GM10266 (cell line): ENCODE measurements at regions not wholly inside any gene's neighbourhood (a gene's known extent, or its start where the extent isn't known, plus 50 kb on each side); places are given as distances from the start of the nearest gene placed in this dataset.

Experiments used
- DNase-seq: peaks from one replicate; pipeline ENCODE4 v3.0.0; 2012; ENCODE audit errors: extremely low spot score
- TF ChIP-seq, protein P1 (sequence below): IDR thresholded peaks from 2 replicates; pipeline ENCODE4 v1.5.1; 2012; ENCODE audit warnings: mild to moderate bottlenecking, low read depth; ENCODE audit not compliant: control insufficient read depth, insufficient read depth; ENCODE audit errors: missing control alignments

DNA sequence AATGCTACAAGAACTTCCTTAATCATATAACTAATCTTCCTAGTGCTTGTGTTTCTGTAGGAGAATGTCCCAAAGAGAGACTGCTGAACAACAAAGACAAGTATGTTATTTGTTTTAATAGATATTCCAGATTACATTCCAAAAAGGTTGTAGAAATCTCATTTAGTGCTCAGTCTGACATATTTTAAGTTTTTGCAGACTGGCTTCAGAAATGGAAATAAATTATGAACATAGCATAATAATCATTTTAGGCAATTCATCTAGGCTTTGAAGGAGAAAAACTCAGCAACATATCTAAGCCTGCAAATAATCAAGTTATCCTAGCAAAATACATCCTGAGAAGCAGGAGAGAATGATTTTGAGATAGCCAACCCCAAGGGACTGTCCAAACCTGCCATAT is 171.6 kb upstream of the CDH5 start:
- no peak for DNase-seq
- TF ChIP-seq, protein P1, sequence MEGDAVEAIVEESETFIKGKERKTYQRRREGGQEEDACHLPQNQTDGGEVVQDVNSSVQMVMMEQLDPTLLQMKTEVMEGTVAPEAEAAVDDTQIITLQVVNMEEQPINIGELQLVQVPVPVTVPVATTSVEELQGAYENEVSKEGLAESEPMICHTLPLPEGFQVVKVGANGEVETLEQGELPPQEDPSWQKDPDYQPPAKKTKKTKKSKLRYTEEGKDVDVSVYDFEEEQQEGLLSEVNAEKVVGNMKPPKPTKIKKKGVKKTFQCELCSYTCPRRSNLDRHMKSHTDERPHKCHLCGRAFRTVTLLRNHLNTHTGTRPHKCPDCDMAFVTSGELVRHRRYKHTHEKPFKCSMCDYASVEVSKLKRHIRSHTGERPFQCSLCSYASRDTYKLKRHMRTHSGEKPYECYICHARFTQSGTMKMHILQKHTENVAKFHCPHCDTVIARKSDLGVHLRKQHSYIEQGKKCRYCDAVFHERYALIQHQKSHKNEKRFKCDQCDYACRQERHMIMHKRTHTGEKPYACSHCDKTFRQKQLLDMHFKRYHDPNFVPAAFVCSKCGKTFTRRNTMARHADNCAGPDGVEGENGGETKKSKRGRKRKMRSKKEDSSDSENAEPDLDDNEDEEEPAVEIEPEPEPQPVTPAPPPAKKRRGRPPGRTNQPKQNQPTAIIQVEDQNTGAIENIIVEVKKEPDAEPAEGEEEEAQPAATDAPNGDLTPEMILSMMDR: no peak

DNA sequence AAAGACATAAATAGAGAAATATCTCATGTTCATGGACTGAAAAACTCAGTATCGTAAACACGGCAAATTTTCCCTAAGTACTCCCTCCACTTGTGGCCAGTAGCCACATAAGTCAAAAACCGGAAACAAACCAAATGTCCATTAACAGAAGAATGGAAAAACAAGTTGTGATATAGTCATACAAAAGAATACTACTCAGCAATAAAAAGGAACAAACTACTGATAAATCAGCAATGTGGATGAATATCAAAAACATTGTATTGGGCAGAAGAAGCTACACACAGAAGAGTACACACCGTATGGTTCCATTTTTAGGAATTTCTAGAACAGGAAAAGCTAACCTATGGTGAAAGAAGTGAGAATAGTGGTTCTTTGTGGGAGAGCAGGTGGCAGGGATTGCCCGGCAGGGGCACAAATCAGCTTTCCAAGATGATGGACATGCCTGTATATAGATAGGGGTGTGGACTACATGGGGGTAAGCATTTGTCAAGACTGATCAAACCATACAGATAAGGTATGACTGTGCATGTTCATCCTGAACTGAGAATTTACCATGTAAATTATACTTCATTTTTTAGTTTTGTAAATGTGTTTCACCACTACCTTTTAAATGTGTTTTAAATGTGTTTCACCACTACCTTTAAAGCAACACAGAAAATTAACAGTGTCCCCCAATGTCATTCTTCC is 172.8 kb upstream of the CDH5 start:
- no peak for DNase-seq
- TF ChIP-seq, protein P1: no peak

DNA sequence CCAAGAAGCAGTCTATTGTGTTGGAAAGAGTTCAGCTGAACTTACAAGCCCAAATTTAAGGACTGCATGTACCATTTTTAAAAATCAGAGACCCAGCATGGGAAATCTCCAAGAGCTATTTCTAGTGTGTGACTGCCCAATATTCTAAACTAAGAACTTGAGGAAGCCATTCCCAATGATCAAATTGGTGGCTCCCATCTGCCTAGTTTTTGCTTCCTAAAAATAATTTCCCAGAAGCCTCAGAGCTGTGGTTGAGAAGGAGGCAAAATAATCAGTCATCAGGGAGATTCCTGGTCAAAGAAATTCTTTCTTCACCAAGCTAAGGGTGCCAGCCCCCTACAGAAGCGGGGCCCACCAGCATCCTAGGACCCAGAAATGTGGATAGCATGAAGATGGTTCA is 176.1 kb upstream of the CDH5 start:
- DNase-seq: no peak
- TF ChIP-seq, protein P1: no peak

DNA sequence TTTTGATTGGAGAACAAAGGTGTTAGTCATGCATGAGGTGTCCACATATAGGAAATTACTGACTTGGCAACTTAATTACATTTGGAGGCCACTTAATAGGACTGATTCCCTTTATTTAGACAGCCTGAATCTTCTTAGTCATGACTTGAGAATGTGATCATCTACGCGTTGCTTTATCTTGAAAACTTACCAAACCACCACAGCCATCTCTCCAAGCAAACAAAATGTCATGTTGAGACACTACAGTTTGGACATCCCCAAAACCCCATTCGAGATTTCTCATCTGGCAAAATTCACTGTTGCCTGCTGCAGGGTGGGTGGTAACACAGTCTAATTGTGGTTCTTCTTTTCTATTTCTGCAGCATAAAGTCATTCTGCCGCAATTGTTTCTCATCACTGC is 176.5 kb upstream of the CDH5 start:
- TF ChIP-seq, protein P1: no peak
- no peak for DNase-seq

DNA sequence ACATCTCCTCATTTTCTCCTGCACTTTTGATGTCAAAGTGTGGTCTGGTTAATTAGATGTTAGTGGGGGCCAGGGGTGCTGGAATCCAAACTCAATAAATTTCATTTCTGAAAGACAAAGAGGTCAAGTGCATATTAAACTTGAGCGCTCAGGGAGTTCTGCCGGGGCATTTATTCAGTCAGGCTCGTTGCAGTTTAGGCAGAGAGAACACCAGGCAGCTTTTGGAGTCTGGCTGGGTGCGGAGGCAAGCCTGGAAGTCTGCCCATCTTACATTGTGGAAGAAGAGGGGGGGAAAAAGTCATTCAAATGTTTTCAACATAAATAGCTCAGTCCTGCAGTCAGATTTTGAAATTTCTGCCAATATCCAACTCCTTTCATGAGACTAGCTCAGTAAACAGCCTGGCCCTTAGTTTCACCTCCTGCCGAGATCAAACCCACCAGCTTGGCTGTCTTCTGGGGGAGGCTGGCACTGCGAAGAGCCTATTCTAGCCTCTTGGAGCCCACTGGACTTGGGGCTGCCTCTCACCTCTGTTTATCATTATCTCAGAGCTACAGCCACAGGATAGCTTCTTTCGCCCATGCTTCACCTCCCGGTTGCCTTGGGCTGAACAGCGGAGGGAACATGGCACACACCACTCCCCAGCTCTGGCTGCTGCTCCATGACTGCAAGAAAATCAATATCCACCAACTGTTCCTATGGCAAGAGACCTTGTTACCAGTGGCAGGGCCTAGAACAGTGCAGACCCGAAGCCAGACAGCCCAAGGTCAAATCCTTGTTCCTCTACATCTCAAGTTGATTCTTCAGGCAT is 177.4 kb upstream of the CDH5 start:
- TF ChIP-seq, protein P1: no peak
- no peak for DNase-seq

DNA sequence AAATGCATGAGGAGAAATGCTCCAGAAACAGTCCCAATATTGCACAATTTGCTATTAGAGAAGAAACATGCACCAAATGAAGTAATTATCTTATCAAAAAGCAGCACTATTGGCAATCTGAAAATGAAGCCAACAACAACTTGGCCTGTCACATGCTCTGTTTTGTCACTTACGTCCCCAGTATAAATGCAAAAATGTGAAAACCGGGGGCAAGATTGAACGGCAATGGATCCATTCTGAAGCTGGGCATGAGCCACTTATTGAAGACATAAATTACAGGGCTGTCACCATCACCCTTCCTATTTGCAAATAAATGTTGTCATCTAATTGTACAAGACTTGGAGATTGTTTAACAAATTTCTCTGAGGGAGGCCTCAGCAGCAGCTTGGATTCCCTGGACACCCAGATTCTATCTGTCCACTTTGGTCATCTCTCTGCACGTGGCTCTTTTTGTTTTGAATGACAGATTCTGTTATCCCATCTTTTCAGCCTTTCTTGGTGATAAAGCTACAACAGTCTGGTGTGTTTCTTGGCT is 180.2 kb upstream of the CDH5 start:
- TF ChIP-seq, protein P1: no peak
- no peak for DNase-seq

DNA sequence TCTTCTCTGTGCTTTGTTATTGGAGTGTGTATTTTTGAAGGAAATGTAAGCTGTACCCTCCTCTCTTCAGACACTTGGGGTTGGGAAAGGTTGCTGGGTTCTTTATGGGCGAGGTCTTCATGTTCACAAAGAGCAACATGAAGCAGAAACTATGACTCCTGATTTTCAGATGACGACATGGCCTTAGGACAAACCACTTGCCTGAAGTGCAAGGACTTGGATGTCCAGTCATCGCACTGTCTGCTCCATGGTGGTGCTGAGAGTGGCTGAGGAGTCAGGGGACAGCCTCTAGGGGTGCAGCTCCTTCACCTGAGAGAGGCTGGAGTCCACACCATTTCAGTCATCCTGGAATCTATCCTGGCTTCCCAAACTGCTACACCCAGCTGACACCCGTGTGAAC is 183.9 kb upstream of the CDH5 start:
- TF ChIP-seq, protein P1: no peak
- DNase-seq: no peak
